GM12892 (cell line): ENCODE measurements at regions not wholly inside any gene's neighbourhood (a gene's known extent, or its start where the extent isn't known, plus 50 kb on each side); places are given as distances from the start of the nearest gene placed in this dataset.

Source experiments
- POLR2A ChIP-seq: IDR thresholded peaks from 2 replicates; pipeline ENCODE4 v1.6.1; 2011; ENCODE audit warnings: low read depth, low read length, control low read depth
- POLR2AphosphoS5 ChIP-seq: IDR thresholded peaks from 2 replicates; pipeline ENCODE4 v1.6.1; 2011; ENCODE audit warnings: low read depth, low read length, control low read depth

DNA sequence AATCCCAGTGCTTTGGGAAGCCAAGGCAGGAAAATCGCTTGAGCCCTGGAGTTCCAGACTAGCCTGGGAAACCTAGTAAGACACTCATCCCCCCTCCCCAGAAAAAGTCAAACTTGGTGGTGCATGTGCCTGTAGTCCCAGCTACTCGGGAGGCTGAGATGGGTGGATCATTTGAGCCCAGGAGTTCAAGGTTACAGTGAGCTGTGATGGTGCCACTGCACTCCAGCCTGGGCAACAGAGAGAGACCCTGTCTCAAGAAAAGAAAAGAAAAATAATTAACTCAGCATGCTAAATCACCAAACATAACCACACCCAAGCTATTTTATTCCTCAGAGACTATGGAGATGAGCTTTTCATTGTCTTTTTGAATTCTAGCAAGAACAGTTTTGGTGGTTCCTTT lies 56.2 kb upstream of the SCEL start:
- no peak for TF ChIP-seq POLR2AphosphoS5
- no peak for TF ChIP-seq POLR2A
